ENCODE measurements at regions not wholly inside any gene's neighbourhood (a gene's known extent, or its start where the extent isn't known, plus 50 kb on each side); places are given as distances from the start of the nearest gene placed in this dataset.

- Histone ChIP-seq H2AFZ (no peak overlapping the region), H3K27ac (ENCODE audit: low read depth) (no peak overlapping the region), H3K4me1 (ENCODE audit: insufficient read depth) (peaks cover 31% of the 10 kb centered on the region), H3K4me2 (no peak overlapping the region), H3K4me3 (no peak overlapping the region), H3K79me2 (replicated peaks; ENCODE audit: insufficient read depth) (no peaks in the 10 kb centered on the region), H3K36me3 (ENCODE audit: insufficient read depth) (no peaks in the 10 kb centered on the region), H3K27me3 (ENCODE audit: insufficient read depth) (no peaks in the 10 kb centered on the region), H3K9me2 (ENCODE audit: insufficient read depth) (peaks cover 9% of the 10 kb centered on the region; the same call in 1 of the 2 replicates), H3F3A (replicated peaks; ENCODE audit: low read depth) (no peaks in the 10 kb centered on the region), H4K20me1 (replicated peaks; ENCODE audit: insufficient read depth) (no peaks in the 10 kb centered on the region)
- peaks cover 5% of the 10 kb centered on the region; the same call in 2 of the 3 replicates for H3K36me3 Mint-ChIP-seq (ENCODE audit: low read depth)
- TF ChIP-seq JUNB (IDR thresholded peaks at IDR 0.05; ENCODE audit: unreplicated experiment) (no peak), NANOG (IDR thresholded peaks at IDR 0.05; ENCODE audit: borderline replicate concordance) (no peak), POLR2AphosphoS5 (IDR thresholded peaks at IDR 0.05; ENCODE audit: low read depth) (no peak), EZH2 (IDR thresholded peaks at IDR 0.05; ENCODE audit: low read depth, unreplicated experiment) (no peak), CREB1 (CRISPR knock-in tag; IDR thresholded peaks at IDR 0.05; ENCODE audit: low read depth) (no peak), EZH2phosphoT487 (IDR thresholded peaks at IDR 0.05; ENCODE audit: unreplicated experiment) (no peak), STAT1 (IDR thresholded peaks at IDR 0.05; ENCODE audit: unreplicated experiment) (no peak), ZNF331 (CRISPR knock-in tag; IDR thresholded peaks at IDR 0.05; ENCODE audit: low read depth) (no peak), ZNF114 (CRISPR knock-in tag; IDR thresholded peaks at IDR 0.05) (no peak), REST (IDR thresholded peaks at IDR 0.05; ENCODE audit: unreplicated experiment) (no peak)
- TF ChIP-seq, protein P1, sequence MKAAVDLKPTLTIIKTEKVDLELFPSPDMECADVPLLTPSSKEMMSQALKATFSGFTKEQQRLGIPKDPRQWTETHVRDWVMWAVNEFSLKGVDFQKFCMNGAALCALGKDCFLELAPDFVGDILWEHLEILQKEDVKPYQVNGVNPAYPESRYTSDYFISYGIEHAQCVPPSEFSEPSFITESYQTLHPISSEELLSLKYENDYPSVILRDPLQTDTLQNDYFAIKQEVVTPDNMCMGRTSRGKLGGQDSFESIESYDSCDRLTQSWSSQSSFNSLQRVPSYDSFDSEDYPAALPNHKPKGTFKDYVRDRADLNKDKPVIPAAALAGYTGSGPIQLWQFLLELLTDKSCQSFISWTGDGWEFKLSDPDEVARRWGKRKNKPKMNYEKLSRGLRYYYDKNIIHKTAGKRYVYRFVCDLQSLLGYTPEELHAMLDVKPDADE (IDR thresholded peaks at IDR 0.05), result no peak
- TF ChIP-seq, protein P2, sequence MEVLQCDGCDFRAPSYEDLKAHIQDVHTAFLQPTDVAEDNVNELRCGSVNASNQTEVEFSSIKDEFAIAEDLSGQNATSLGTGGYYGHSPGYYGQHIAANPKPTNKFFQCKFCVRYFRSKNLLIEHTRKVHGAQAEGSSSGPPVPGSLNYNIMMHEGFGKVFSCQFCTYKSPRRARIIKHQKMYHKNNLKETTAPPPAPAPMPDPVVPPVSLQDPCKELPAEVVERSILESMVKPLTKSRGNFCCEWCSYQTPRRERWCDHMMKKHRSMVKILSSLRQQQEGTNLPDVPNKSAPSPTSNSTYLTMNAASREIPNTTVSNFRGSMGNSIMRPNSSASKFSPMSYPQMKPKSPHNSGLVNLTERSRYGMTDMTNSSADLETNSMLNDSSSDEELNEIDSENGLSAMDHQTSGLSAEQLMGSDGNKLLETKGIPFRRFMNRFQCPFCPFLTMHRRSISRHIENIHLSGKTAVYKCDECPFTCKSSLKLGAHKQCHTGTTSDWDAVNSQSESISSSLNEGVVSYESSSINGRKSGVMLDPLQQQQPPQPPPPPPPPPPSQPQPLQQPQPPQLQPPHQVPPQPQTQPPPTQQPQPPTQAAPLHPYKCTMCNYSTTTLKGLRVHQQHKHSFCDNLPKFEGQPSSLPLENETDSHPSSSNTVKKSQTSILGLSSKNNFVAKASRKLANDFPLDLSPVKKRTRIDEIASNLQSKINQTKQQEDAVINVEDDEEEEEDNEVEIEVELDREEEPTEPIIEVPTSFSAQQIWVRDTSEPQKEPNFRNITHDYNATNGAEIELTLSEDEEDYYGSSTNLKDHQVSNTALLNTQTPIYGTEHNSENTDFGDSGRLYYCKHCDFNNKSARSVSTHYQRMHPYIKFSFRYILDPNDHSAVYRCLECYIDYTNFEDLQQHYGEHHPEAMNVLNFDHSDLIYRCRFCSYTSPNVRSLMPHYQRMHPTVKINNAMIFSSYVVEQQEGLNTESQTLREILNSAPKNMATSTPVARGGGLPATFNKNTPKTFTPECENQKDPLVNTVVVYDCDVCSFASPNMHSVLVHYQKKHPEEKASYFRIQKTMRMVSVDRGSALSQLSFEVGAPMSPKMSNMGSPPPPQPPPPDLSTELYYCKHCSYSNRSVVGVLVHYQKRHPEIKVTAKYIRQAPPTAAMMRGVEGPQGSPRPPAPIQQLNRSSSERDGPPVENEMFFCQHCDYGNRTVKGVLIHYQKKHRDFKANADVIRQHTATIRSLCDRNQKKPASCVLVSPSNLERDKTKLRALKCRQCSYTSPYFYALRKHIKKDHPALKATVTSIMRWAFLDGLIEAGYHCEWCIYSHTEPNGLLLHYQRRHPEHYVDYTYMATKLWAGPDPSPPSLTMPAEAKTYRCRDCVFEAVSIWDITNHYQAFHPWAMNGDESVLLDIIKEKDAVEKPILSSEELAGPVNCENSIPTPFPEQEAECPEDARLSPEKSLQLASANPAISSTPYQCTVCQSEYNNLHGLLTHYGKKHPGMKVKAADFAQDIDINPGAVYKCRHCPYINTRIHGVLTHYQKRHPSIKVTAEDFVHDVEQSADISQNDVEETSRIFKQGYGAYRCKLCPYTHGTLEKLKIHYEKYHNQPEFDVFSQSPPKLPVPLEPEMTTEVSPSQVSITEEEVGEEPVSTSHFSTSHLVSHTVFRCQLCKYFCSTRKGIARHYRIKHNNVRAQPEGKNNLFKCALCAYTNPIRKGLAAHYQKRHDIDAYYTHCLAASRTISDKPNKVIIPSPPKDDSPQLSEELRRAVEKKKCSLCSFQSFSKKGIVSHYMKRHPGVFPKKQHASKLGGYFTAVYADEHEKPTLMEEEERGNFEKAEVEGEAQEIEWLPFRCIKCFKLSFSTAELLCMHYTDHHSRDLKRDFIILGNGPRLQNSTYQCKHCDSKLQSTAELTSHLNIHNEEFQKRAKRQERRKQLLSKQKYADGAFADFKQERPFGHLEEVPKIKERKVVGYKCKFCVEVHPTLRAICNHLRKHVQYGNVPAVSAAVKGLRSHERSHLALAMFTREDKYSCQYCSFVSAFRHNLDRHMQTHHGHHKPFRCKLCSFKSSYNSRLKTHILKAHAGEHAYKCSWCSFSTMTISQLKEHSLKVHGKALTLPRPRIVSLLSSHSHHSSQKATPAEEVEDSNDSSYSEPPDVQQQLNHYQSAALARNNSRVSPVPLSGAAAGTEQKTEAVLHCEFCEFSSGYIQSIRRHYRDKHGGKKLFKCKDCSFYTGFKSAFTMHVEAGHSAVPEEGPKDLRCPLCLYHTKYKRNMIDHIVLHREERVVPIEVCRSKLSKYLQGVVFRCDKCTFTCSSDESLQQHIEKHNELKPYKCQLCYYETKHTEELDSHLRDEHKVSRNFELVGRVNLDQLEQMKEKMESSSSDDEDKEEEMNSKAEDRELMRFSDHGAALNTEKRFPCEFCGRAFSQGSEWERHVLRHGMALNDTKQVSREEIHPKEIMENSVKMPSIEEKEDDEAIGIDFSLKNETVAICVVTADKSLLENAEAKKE (CRISPR knock-in tag; IDR thresholded peaks at IDR 0.05), result no peak
- TF ChIP-seq, protein P3, sequence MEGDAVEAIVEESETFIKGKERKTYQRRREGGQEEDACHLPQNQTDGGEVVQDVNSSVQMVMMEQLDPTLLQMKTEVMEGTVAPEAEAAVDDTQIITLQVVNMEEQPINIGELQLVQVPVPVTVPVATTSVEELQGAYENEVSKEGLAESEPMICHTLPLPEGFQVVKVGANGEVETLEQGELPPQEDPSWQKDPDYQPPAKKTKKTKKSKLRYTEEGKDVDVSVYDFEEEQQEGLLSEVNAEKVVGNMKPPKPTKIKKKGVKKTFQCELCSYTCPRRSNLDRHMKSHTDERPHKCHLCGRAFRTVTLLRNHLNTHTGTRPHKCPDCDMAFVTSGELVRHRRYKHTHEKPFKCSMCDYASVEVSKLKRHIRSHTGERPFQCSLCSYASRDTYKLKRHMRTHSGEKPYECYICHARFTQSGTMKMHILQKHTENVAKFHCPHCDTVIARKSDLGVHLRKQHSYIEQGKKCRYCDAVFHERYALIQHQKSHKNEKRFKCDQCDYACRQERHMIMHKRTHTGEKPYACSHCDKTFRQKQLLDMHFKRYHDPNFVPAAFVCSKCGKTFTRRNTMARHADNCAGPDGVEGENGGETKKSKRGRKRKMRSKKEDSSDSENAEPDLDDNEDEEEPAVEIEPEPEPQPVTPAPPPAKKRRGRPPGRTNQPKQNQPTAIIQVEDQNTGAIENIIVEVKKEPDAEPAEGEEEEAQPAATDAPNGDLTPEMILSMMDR (conservative IDR thresholded peaks at IDR 0.05; ENCODE audit: low read depth in 2 of 2), result no peak
- H3K4me1 Mint-ChIP-seq, result peaks cover 30% of the 10 kb centered on the region
- peaks cover 14% of the 10 kb centered on the region for H3K9me3 Mint-ChIP-seq
- H3K4me3 Mint-ChIP-seq, result no peak overlapping the region
- H3K27ac Mint-ChIP-seq, result no peak overlapping the region
- ATAC-seq, result no peak
- H3K27me3 Mint-ChIP-seq (ENCODE audit: insufficient read depth, low read depth, poor library complexity), result no peaks in the 10 kb centered on the region
- no peak for DNase-seq (ENCODE audit: low spot score)
These were observed 261.5 kb upstream of the NPSR1 start for GRCh38 chr7:34396437-34397064.

All from GM23338 (cell line).